CD14-positive monocyte (primary cell): ENCODE measurements at regions not wholly inside any gene's neighbourhood (a gene's known extent, or its start where the extent isn't known, plus 50 kb on each side); places are given as distances from the start of the nearest gene placed in this dataset.

ENCODE experiments used
- DNase-seq, 3 donors: peaks; one replicate each; pipeline ENCODE4 v3.0.0-alpha.2; 2011 to 2022
- H2AFZ ChIP-seq: 2 replicates; pipeline ENCODE4 v1.6.0; 2012; ENCODE audit warnings: mild to moderate bottlenecking, low read depth, low read length, inconsistent platforms; ENCODE audit not compliant: insufficient read depth, poor library complexity, severe bottlenecking
- H3K27ac ChIP-seq, 2 donors: 1 replicate in 1 of 2; 2 replicates in 1 of 2; pipeline ENCODE4 v1.5.1; 2012 to 2013; ENCODE audit warnings: low read length in 2 of 2, control low read depth in 1 of 2, inconsistent platforms in 1 of 2, low read depth in 1 of 2, mild to moderate bottlenecking in 1 of 2
- H3K27me3 ChIP-seq, 2 donors: one replicate each; pipeline versions ENCODE4 v1.6.0 to v1.6.1; 2011 to 2013; ENCODE audit warnings: low read length in 2 of 2; ENCODE audit not compliant: control insufficient read depth in 2 of 2, insufficient read depth in 2 of 2
- H3K36me3 ChIP-seq, 2 donors: replicated peaks in 1 of 2; 1 replicate in 1 of 2; 2 replicates in 1 of 2; pipeline versions ENCODE4 v1.5.1 to v1.6.1; 2012 to 2013; ENCODE audit warnings: low read length in 2 of 2, control low read depth in 1 of 2, inconsistent platforms in 1 of 2, mild to moderate bottlenecking in 1 of 2; ENCODE audit not compliant: insufficient read depth in 2 of 2, control insufficient read depth in 1 of 2
- H3K4me1 ChIP-seq, 2 donors: 1 replicate in 1 of 2; 2 replicates in 1 of 2; pipeline versions ENCODE4 v1.5.1 to v1.6.1; 2012 to 2013; ENCODE audit warnings: low read length in 2 of 2, control low read depth in 1 of 2, inconsistent platforms in 1 of 2, mild to moderate bottlenecking in 1 of 2, moderate library complexity in 1 of 2; ENCODE audit not compliant: insufficient read depth in 2 of 2, control insufficient read depth in 1 of 2
- H3K4me2 ChIP-seq: replicated peaks from 2 replicates; pipeline ENCODE3; 2012; ENCODE audit warnings: low read length, moderate library complexity, mild to moderate bottlenecking; ENCODE audit not compliant: poor library complexity, severe bottlenecking; ENCODE audit errors: extremely low read depth
- H3K4me3 ChIP-seq, 3 experiments: fragments of 200-600 bp in 1 of 3; sonication (generic) in 1 of 3; replicated peaks in 1 of 3; 1 replicate in 2 of 3; 2 replicates in 1 of 3; pipeline ENCODE4 v1.5.1; 2011 to 2013; ENCODE audit warnings: low read length in 3 of 3, mild to moderate bottlenecking in 3 of 3, control low read depth in 2 of 3, low read depth in 2 of 3, inconsistent platforms in 1 of 3, moderate library complexity in 1 of 3
- H3K79me2 ChIP-seq: 2 replicates; pipeline ENCODE4 v1.6.0; 2012; ENCODE audit warnings: mild to moderate bottlenecking, control low read depth, inconsistent platforms, low read length, moderate library complexity; ENCODE audit not compliant: insufficient read depth
- H3K9ac ChIP-seq: 2 replicates; pipeline ENCODE4 v1.6.0; 2017; ENCODE audit warnings: low read length, mild to moderate bottlenecking; ENCODE audit not compliant: insufficient read depth, poor library complexity, severe bottlenecking
- H3K9me3 ChIP-seq, 2 donors: replicated peaks in 1 of 2; 1 replicate in 1 of 2; 2 replicates in 1 of 2; pipeline versions ENCODE4 v1.5.1 to v1.6.1; 2012 to 2013; ENCODE audit warnings: low read length in 2 of 2, control low read depth in 1 of 2; ENCODE audit not compliant: control insufficient read depth in 1 of 2, insufficient read depth in 1 of 2
- H4K20me1 ChIP-seq: 2 replicates; pipeline ENCODE4 v1.6.0; 2012; ENCODE audit warnings: mild to moderate bottlenecking, low read length, control low read depth, moderate library complexity; ENCODE audit not compliant: insufficient read depth
- H3K27ac Mint-ChIP-seq, 7 donors: one replicate each; pipeline ENCODE4 v1.8.0; 2020; ENCODE audit warnings: mild to moderate bottlenecking in 7 of 7, mixed read lengths in 7 of 7, moderate library complexity in 6 of 7, inconsistent platforms in 2 of 7
- H3K27me3 Mint-ChIP-seq, 3 donors: one replicate each; pipeline ENCODE4 v1.8.0; 2021 to 2022; ENCODE audit warnings: low read depth in 3 of 3, mild to moderate bottlenecking in 3 of 3, mixed read lengths in 3 of 3, moderate library complexity in 3 of 3, inconsistent platforms in 1 of 3
- H3K36me3 Mint-ChIP-seq, 2 donors: one replicate each; pipeline ENCODE4 v1.8.0; 2020; ENCODE audit warnings: mixed read lengths in 2 of 2, inconsistent platforms in 1 of 2, mild to moderate bottlenecking in 1 of 2
- H3K4me1 Mint-ChIP-seq: one replicate; pipeline ENCODE4 v1.8.0; 2020; ENCODE audit warnings: mild to moderate bottlenecking, mixed read lengths
- H3K4me3 Mint-ChIP-seq, 2 donors: one replicate each; pipeline ENCODE4 v1.8.0; 2020; ENCODE audit warnings: mild to moderate bottlenecking in 2 of 2, mixed read lengths in 2 of 2, moderate library complexity in 1 of 2
- H3K9me3 Mint-ChIP-seq, 7 donors: one replicate each; pipeline ENCODE4 v1.8.0; 2020 to 2022; ENCODE audit warnings: mixed read lengths in 7 of 7, mild to moderate bottlenecking in 6 of 7, moderate library complexity in 6 of 7, inconsistent platforms in 2 of 7
- WGBS: methylation state at CpG from one replicate; pipeline ENCODE4 v1.1.5; 2013; ENCODE audit warnings: missing lambda C conversion rate; ENCODE audit not compliant: insufficient coverage; 5-methylcytosine and 5-hydroxymethylcytosine counted together
- intact Hi-C, 2 donors: fragments of 100-400 bp; cut with micrococcal nuclease; formaldehyde crosslinking; loops; one replicate each; pipeline versions ENCODE4 v1.15.0 to v1.15.1; 2023
- TF ChIP-seq, protein P1 (sequence below): fragments of 200-600 bp; IDR thresholded peaks from one replicate; pipeline ENCODE4 v1.8.0; 2022; ENCODE audit warnings: antibody characterized with exemption, mild to moderate bottlenecking

DNA sequence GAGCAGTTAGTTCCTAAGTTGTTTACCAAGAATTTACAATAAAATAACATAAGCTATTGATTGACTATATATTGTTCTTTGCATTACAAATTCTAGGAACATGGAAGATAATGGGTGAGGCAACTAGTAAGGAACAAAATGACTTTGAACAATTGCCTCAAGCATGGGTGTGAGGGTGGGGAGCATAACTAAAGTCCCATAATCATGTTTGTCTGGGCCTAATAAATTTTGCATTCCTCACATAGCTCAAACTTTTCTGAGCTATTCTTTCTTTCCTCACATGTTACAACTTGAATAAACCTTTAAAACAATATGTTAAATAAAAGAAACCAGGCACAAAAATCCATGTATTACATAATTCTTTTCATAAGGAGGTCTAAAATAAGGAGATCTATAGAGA is 1066.1 kb downstream of the NR2F1-AS1 start:
- H3K36me3 Mint-ChIP-seq = no peaks in the 10 kb centered on the region
- Histone ChIP-seq H3K27ac (no peak overlapping the region), H3K36me3 (no peaks in the 10 kb centered on the region), H3K9me3 (peaks cover 5 to 7% of the 10 kb centered on the region in 2 donors), H3K4me2 (no peak overlapping the region), H3K79me2 (no peaks in the 10 kb centered on the region), H3K4me3 (no peak overlapping the region), H4K20me1 (no peaks in the 10 kb centered on the region), H2AFZ (no peak overlapping the region), H3K27me3 (no peaks in the 10 kb centered on the region), H3K4me1 (no peaks in the 10 kb centered on the region), H3K9ac (no peak overlapping the region)
- TF ChIP-seq, protein P1, sequence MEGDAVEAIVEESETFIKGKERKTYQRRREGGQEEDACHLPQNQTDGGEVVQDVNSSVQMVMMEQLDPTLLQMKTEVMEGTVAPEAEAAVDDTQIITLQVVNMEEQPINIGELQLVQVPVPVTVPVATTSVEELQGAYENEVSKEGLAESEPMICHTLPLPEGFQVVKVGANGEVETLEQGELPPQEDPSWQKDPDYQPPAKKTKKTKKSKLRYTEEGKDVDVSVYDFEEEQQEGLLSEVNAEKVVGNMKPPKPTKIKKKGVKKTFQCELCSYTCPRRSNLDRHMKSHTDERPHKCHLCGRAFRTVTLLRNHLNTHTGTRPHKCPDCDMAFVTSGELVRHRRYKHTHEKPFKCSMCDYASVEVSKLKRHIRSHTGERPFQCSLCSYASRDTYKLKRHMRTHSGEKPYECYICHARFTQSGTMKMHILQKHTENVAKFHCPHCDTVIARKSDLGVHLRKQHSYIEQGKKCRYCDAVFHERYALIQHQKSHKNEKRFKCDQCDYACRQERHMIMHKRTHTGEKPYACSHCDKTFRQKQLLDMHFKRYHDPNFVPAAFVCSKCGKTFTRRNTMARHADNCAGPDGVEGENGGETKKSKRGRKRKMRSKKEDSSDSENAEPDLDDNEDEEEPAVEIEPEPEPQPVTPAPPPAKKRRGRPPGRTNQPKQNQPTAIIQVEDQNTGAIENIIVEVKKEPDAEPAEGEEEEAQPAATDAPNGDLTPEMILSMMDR = no peak
- H3K4me3 Mint-ChIP-seq = no peak overlapping the region
- DNase-seq = no peak
- intact Hi-C loops = no loop called here
- H3K27me3 Mint-ChIP-seq = peaks cover 0 to 5% (median 0%) of the 10 kb centered on the region in 3 donors
- no peaks in the 10 kb centered on the region for H3K4me1 Mint-ChIP-seq
- H3K9me3 Mint-ChIP-seq = peaks cover 5 to 17% (median 7%) of the 10 kb centered on the region in 7 donors
- no peak overlapping the region for H3K27ac Mint-ChIP-seq

DNA sequence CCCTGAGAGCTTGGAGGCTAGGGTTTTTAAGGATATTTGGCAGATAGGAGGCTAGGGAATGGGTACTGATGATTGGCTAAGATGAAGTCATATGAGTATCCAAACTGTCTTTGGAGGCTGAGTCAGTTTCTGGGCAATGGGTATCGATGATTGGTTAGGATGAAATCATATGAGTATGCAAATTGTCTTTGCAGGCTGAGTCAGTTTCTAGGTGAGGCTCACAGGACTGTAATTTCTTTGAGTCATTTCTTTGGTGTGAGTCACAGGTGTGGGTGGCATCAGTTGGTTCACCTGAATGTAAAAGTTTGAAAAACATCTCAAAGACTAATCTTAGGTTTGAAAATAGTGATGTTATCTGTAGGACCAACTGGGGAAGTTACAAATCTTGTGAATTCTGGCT is 1068.0 kb downstream of the NR2F1-AS1 start:
- no peak overlapping the region for H2AFZ ChIP-seq
- no peak overlapping the region for H3K9ac ChIP-seq
- WGBS = 100% methylated on average over 1 of the region's 1 CpG
- Mint-ChIP-seq H3K9me3 (peaks cover 5 to 19% (median 7%) of the 10 kb centered on the region in 7 donors), H3K27ac (no peak overlapping the region), H3K4me1 (no peaks in the 10 kb centered on the region), H3K36me3 (no peaks in the 10 kb centered on the region), H3K4me3 (no peak overlapping the region), H3K27me3 (peaks cover 0 to 2% (median 0%) of the 10 kb centered on the region in 3 donors)
- intact Hi-C loops = no loop called here
- H3K4me1 ChIP-seq = no peaks in the 10 kb centered on the region
- TF ChIP-seq, protein P1 = no peak
- no peak for DNase-seq
- H3K4me2 ChIP-seq = no peak overlapping the region
- peaks cover 10 to 13% of the 10 kb centered on the region in 2 donors for H3K9me3 ChIP-seq
- H3K27ac ChIP-seq = no peak overlapping the region
- H4K20me1 ChIP-seq = no peaks in the 10 kb centered on the region
- no peak overlapping the region for H3K4me3 ChIP-seq
- H3K27me3 ChIP-seq = no peaks in the 10 kb centered on the region
- H3K79me2 ChIP-seq = no peaks in the 10 kb centered on the region
- no peaks in the 10 kb centered on the region for H3K36me3 ChIP-seq
